Occipital lobe (tissue), 2 donors: ENCODE measurements at regions not wholly inside any gene's neighbourhood (a gene's known extent, or its start where the extent isn't known, plus 50 kb on each side); places are given as distances from the start of the nearest gene placed in this dataset. TPM values are rescaled to one million over a fixed set of nuclear protein-coding genes. Genes with fewer than 3 reads are reported as not detected.
"Not testable (repeated sequence)": the region's sequence is repeated elsewhere in the genome, so short reads cannot be mapped to it uniquely, and the experiment has no call there.

Source experiments
- DNase-seq: peaks from one replicate; lab custom pipeline; 2025; lab: John Stamatoyannopoulos, UW
- small RNA-seq: library from RNA; depleted of rRNA; stranded (forward); fragments of <200 nt; gene quantifications from one replicate; pipeline ENCODE3, GENCODE V24; 2014

- no peak for DNase-seq
These were observed 54.8 kb upstream of the DCLK2 start for GRCh38 chr4:150023489-150023888.

DNA sequence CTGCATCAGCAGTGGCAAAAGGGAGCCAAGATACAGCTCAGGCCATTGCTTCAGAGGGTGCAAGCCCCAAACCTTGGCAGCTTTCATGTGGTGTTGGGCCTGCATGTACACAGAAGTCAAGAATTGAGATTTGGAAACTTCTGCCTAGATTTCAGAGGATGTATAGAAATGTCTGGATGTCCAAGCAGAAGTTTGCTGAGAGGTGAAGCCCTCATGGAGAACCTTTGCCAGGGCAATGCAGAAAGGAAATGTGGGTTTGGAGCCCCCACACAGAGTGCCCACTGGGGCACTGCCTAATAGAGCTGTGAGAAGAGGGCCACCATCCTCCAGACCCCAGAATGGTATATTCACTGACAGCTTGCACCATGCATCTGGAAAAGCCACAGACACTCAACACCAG, 51.3 kb upstream of the DCLK2 start:
- DNase-seq: not testable (repeated sequence)

Small RNA genes in the stretch of these regions (small RNA-seq; reads per million reads assigned to genes)
- gene RNA5SP167: not detected
- not detected for gene RNU6-1230P
